H1 (cell line): ENCODE measurements at regions not wholly inside any gene's neighbourhood (a gene's known extent, or its start where the extent isn't known, plus 50 kb on each side); places are given as distances from the start of the nearest gene placed in this dataset.

Source experiments
- KDM4A ChIP-seq: IDR thresholded peaks from one replicate; pipeline ENCODE4 v1.7.1; 2012; ENCODE audit warnings: low read depth, mild to moderate bottlenecking, moderate library complexity, low read length, inconsistent platforms; ENCODE audit not compliant: severe bottlenecking
- ZNF274 ChIP-seq: IDR thresholded peaks from 2 replicates; pipeline ENCODE4 v1.7.0; 2012; ENCODE audit warnings: low read length, borderline replicate concordance; ENCODE audit errors: extremely low read depth

- TF ChIP-seq KDM4A, result no peak
- no peak for TF ChIP-seq ZNF274
These were observed 160.4 kb upstream of the SYT6 start (continued) for GRCh38 chr1:114314098-114314497.
